ENCODE measurements at regions not wholly inside any gene's neighbourhood (a gene's known extent, or its start where the extent isn't known, plus 50 kb on each side); places are given as distances from the start of the nearest gene placed in this dataset.
"Not testable (repeated sequence)": the region's sequence is repeated elsewhere in the genome, so short reads cannot be mapped to it uniquely, and the experiment has no call there.

DNA sequence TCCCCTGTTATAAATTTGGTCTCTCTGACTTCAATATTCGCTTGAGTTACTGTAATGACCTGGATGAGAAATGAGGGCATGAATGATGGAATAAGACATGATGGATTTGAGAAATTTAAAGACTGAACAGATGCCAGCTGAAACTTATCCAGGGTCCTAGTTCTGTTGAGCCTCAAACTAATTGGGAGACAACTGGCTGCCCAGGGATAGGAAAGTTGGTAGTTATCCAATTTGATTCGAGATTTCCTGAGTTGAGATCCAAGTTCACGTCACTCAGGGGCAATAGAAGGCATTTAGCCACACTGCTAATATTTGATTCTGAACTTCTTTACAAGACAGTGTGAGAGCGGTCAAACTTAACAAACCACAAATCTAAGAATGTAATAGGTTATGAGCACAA, 159.0 kb upstream of the CXCL13 start:
- DNase-seq (ENCODE audit: low read depth), result no peak

DNA sequence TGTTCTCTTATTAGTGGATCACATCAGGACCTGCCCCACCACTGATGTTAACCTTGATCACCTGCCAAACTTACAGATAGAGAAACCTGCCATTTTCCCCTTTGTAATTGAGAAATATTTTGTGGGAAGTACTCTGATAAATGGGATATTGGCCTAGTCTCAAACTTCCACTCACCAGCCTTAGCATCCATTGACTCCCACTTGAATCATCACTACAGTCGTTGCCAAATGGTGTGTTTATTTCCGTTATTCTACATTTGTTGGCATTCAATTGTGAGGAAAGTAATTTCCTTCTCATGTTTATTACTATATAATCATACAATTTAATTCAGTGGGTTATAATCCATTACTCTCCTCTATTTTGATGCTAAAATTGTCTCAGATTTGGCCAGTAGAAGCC, 156.4 kb upstream of the CXCL13 start:
- DNase-seq (ENCODE audit: low read depth), result no peak

GRCh38 chr4:77450006-77450405, 155.6 kb upstream of the CXCL13 start:
- no peak for DNase-seq (ENCODE audit: low read depth)

DNA sequence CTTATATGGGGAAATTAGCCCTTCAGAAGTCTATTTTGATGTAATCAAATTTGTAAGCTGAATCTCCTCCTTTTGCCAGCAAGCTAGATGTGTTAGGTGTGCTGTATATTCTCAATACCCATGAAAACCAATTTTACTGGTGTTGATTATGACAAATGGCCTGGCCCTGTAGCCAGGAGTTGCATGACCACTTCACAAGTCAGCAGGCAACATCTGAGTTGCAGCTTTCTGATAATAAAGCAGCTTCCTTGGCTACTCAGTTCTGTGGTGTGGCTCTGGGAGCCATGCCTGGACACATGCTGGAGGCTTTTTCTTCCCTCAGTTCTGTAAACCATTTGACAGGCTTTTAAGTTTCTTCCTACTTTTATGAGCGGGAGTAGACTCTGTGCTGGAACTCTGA, 154.1 kb upstream of the CXCL13 start:
- no peak for DNase-seq (ENCODE audit: low read depth)

GRCh38 chr4:77452117-77452516, 153.5 kb upstream of the CXCL13 start:
- DNase-seq (ENCODE audit: low read depth), result not testable (repeated sequence)

GRCh38 chr4:77453911-77454310, 151.7 kb upstream of the CXCL13 start:
- DNase-seq (ENCODE audit: low read depth), result no peak

DNA sequence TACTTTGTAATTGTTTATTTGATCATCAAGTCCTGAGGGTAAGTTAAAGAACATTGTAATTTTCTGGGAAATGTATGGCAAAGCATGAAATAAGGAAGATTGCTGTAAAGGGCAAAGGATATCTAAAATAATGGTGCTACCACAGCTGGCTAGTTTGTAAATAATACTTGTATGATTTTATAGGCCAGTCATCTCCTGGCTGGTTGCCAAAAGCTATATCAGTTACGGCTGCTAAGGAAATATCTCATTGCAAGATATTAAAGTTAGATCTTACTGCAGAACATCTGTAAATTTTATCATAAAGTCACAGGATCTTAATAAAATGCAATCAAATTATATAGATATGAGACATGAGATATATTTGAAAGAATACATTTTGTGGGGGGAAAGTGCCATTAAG, 150.8 kb upstream of the CXCL13 start:
- no peak for DNase-seq (ENCODE audit: low read depth)

DNA sequence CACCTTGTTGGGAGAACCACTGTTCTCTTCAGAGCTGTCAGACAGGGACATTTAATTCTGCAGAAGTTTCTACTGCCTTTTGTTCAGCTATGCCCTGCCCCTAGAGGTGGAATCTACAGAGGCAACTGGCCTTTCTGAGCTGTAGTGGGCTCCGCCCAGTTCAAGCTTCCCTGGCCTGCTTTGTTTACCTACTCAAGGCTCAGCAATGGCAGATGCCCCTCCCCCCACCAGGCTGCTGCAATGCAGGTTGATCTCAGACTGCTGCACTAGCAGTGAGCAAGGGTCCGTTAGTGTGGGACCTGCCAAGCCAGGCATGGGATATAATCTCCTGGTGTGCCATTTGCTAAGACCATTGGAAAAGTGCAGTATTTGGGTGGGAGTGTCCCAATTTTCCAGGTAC, 141.5 kb upstream of the CXCL13 start:
- DNase-seq (ENCODE audit: low read depth), result not testable (repeated sequence)

- no peak for DNase-seq (ENCODE audit: low read depth)
These were observed 140.3 kb upstream of the CXCL13 start for GRCh38 chr4:77465271-77465670.

DNA sequence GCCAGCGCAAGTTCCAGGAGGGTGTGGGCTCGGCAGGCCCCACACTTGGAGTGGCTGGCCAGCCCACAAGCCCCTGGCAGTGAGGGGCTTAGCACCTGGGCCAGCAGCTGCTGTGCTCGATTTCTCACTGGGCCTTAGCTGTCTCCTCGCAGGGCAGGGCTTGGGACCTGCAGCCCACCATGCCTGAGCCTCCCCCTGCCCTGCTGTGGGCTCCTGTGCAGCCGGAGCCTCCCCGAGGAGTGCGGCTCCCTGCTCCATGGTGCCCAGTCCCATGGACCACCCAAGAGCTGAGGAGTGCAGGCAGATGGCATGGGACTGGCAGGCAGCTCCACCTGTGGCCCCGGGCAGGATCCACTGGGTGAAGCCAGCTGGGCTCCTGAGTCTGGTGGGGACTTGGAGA, 139.2 kb upstream of the CXCL13 start:
- no peak for DNase-seq (ENCODE audit: low read depth)

DNA sequence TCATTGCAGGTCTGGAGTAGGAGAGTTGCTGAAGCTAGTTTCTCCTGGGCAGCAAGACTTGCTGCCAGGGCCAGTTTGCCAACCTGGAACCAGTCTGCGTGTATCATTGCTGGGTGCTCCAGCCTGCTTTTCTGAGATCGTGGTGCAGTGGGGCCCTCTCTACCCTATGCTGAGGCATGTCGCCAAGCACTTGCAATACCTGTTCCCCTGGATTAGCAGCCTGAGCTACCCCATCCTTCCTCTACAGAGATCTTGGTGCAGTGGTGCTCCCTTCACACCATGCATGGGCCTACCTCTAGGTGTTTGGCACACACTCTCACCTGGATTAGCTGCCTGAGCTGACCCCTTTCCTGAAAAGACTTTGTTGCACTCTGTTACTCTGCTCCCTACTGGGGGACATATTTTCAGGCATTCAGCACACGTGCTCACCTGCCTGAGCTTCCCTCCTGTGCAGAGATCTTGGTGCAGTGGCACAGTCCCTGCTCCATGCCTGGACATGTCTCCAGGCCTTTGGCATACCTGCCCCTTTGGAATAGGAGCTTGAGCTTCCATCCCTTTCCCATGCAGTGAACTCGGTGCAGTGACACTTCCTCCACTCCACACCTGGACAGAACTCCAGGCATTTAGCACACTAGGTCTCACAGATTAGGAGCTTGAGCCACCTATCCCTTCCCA, 133.7 kb upstream of the CXCL13 start:
- DNase-seq (ENCODE audit: low read depth), result no peak

- DNase-seq (ENCODE audit: low read depth), result no peak
These were observed 132.1 kb upstream of the CXCL13 start for GRCh38 chr4:77473509-77473908.

- no peak for DNase-seq (ENCODE audit: low read depth)
These were observed 123.8 kb upstream of the CXCL13 start for GRCh38 chr4:77481856-77482255.

GRCh38 chr4:77488882-77489281, 116.7 kb upstream of the CXCL13 start:
- DNase-seq (ENCODE audit: low read depth), result no peak

- DNase-seq (ENCODE audit: low read depth), result no peak
These were observed 112.4 kb upstream of the CXCL13 start for GRCh38 chr4:77493120-77493752.

DNA sequence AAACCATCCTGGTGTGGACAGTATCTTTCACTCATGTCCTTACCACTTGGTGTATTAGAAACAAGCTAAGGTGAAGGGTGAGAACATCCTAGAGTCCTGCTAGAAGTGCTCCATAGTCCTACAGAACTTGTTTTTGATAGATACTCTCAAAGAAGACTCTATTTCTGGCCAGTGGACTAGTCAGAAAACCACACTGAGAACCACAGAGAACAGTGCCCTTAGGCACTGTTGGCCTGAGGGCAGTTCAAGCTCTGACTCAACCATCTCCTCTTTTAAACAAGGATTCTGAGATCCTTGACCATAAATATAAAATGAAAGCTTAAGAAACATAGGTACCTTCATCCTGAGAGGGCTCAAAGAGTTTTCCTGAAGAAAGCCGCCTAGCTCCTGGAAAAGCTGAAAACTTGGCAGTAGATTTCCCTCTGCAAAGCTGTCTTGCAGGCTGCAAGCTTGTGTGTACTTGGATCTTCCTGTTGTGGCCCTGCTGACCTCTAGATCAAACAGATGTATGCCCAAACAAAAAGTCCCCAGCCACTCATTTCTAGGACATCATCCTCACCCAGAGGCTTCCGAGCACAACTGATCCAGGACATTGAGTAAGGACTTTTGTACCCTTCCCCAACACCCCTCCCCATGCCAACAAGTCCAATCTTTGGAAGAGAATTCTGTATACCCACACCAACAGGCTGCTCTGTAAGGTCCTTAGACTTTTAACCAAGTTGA, 111.6 kb upstream of the CXCL13 start:
- no peak for DNase-seq (ENCODE audit: low read depth)

DNA sequence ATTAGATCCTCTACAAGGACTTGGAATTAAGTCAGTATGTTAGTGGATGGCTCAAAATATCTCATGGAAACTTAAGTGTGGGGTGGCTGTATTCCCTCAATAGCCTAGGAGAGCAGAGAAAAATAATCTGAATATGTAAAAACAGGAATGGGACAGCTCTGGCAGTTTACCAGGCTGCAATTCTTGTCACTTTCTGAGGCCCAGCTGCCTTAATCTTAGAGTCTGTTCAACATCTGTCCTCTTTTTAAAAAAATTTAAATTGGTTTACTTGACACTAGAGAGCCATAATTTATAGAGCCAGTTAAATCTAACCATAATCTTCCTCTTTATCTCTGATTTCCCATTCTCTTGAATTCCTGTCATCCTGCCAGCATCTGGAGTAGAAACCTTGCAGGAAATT, 109.2 kb upstream of the CXCL13 start:
- DNase-seq (ENCODE audit: low read depth), result no peak

GRCh38 chr4:77500801-77501200, 104.8 kb upstream of the CXCL13 start:
- DNase-seq (ENCODE audit: low read depth), result no peak

DNA sequence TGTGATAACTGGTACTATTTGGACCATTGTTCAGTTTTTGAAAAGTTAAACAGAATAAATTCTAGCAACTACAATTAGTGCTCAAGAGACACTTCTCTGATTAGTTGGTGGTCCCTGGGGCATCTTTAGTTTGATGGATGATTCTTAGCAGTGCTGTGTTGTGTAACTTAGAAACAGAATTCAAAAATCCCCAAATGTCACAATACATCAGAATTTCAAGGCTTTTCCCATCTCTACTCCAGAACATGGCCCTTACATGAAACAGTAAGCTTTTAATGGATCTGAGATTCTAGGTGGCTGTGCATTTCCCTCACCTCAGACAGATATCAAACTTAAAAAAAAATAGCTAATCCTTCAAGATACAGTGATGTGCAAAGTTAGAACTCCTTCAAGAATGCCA, 104.4 kb upstream of the CXCL13 start:
- DNase-seq (ENCODE audit: low read depth), result no peak

DNA sequence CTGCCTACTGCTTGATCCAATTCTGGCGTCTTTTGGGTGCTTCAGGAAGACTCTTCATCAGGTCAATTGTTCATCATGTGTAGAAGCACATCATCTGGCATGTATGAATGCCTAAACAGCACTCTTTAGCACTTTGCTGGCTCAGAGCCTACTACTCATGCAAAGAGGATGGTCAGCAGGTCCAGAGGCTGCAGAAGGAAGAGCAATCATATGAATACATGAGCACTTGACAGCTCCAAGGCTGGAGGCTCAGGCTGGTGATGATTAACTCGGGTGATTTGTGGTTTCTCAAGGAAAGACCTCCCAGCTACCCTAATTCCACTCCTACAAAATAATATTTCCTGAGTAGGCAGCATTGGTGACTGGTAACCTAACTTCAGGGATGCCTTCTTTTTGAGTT, 103.8 kb upstream of the CXCL13 start:
- no peak for DNase-seq (ENCODE audit: low read depth)

DNA sequence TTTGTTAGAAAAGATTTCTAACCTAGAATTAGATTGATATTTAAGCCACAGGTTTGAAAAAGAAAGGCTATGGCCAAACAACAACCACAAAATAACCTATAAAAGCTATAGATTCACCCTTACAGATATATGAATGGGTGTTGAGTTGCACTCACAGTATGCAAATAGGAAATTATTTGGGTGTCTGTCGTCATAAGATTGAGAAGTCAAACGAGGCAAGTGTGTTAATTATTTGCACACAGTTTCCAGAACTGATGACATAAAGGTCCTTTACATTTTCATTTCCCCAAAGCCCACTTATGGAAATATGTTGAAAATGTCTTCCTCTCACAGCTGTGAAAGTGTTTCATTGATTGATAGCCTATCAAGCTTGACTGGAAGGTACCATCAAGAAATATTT, 101.2 kb upstream of the CXCL13 start:
- no peak for DNase-seq (ENCODE audit: low read depth)

DNA sequence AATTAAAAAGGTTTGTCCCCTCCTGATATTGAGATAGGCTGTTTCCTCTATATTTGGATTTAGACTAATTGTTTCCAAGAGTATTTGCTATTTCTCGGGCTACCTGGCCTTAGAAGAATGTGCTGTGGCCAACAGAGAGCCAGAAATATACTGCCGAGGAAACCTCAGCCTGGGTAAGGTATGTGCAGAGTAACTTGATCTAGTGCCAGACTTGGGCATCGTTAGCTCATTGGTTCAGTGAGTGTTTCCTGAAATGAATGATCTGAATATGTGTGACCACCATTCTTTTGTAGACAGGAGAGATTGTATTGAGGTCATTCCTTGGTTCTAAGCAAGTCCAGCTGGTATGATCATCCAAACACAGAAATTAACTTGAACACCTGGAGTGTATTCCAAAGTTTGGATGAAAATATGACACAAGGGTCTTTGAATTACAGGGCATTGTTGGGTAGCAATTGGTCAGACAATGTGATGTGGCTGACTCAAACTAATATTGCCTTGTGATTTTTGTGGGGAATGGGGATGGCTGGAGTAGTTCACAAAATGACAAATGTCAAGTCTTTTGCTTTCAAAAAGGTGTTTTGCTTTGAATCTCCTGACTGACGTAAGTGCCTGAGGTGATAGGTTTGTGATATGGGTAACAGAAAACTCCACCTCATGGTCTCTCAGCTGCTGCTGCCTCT, 100.2 kb upstream of the CXCL13 start:
- DNase-seq (ENCODE audit: low read depth), result no peak

- no peak for DNase-seq (ENCODE audit: low read depth)
These were observed 99.7 kb upstream of the CXCL13 start for GRCh38 chr4:77505958-77506319.
